HG02610 (cell line): ENCODE measurements at regions not wholly inside any gene's neighbourhood (a gene's known extent, or its start where the extent isn't known, plus 50 kb on each side); places are given as distances from the start of the nearest gene placed in this dataset.
"Not testable (repeated sequence)": the region's sequence is repeated elsewhere in the genome, so short reads cannot be mapped to it uniquely, and the experiment has no call there.

Experiments used
- ATAC-seq: cut with Tn5 transposase; IDR thresholded peaks from one replicate; pipeline ENCODE4 v1.9.1; 2021; ENCODE audit warnings: mild to moderate bottlenecking, moderate library complexity; ENCODE audit not compliant: unreplicated experiment

DNA sequence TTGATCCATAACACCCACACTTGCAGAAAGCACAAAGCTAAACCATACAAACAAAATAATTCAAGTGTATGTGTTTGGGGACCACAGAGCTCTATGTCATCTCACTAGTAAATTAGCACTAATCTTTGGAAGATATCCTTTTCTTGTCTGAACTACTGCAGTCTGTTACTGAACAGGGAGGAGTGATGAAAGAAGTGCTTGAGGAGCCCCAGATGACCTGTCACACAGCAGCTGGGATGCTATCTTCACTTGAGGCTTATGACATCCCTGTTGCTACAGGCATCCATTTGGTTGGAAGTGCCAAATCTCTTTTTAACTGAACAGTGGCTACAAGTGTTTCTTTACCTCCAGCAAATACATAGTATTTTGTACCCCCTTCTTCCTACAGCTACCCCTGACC, 386.3 kb upstream of the CHAC2 start:
- ATAC-seq, result no peak

DNA sequence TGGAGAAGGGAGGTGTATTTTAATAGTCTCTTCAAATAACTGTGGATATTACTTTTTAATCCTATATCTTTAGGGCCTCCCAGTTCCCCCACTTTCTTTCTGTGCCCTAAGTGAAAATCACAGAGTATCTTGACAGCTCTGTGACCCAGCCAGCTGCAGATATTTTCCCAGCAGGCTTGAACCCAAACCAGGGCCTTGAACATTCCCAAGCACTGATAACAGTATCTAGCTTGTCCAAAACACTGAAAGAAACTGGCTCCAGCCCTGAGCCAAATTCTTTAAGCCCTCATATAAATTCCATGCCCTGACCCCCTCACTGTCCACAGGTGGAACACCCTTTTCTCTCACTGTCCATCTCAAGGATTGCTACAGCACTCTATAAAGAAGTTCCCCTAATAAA, 388.1 kb upstream of the CHAC2 start:
- ATAC-seq, result no peak

DNA sequence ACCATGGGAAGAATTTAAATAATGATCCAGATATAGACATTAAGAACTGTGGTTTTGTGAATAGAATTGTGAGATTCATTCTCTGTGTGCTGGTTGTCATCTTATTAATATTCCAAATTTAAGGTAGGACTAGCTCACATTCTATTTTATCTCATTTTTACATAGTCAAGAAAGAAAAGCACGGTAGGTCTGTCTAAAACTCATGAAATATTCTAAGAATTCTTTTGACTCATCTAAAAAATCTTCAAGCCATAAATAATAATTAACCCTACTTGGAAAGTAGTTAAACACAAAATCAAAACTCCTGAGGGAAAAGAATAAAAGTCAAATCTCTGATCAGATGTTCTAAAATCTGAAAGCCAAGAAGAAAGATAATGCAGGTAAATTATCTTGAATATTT, 388.8 kb upstream of the CHAC2 start:
- no peak for ATAC-seq

- ATAC-seq, result no peak
These were observed 394.5 kb upstream of the CHAC2 start for GRCh38 chr2:53373126-53373525.

GRCh38 chr2:53366543-53366942, 401.1 kb upstream of the CHAC2 start:
- no peak for ATAC-seq

DNA sequence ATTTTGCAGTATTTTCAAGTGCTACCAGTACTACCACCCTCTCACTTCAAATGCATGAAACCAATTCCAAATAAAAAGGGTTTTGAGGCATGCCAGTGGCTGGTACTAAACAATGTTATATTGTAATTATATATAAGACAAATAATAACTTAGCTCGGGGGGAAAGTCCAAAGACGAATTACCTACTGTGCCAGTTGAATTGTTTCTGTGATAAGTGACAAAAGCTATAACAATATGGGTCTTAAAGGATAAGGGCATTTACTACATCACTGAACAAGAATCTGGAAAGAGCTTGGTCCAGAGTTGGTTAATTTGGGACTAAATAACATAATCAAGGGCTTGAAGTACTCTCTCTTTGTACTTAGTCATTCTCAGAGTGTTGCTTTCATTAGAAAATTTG, 404.7 kb upstream of the CHAC2 start:
- ATAC-seq, result no peak

- no peak for ATAC-seq
These were observed 411.2 kb upstream of the CHAC2 start for GRCh38 chr2:53356291-53356905.

- no peak for ATAC-seq
These were observed 414.2 kb upstream of the CHAC2 start for GRCh38 chr2:53353135-53354114.

DNA sequence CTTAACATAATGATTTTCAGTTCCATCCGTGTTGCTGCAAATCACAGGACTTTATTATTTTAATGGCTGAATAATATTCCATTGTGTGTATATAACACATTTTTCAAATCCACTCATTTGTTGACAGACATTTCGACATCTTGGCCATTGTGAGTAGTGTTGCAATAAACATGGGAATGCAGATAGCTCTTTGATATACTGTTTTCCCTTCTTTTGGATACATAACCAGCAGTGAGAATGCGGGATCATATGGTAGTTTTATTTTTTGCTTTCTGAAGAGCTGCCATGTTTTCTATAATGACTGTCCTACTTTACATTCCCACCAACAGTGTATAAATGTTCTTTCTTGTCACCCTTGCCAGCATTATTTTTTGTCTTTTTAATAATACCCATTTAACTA, 420.3 kb upstream of the CHAC2 start:
- ATAC-seq, result no peak

DNA sequence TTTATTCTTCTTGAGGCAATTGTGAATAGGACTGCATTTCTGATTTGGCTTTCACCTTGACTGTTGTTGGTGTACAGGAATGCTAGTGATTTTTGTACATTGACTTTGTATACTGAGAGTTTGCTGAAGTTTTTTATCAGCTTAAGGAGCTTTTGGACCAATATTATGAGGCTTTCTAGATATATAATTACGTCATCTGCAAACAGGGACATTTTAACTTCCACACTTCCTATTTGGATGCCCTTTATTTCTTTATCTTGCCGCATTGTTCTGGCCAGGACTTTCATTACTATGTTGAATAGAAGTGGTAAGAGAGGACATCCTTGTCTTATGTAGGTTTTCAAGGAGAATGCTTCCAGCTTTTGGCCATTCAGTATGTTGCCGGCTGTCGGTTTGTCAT, 425.4 kb upstream of the CHAC2 start:
- no peak for ATAC-seq

DNA sequence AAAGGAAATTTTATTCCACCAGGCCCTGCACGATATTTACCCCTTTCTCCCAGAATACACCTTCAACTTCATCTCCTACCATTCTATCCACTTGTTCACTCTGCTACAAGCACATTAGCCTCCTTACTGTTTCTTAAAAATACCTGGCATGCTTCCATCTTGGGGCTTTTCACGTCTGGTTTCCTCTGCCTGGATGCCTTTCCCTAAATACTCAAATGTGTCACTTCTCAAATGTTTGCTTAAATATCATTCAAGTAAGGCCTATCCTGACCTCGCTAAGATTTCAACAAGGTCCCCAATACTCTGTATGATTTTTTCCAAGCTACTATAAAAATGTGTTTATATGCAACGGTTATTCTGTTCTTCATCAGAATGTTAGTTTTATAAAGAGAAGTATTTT, 433.0 kb upstream of the CHAC2 start:
- ATAC-seq, result no peak

GRCh38 chr2:53331667-53332066, 435.9 kb upstream of the CHAC2 start:
- ATAC-seq, result no peak

- ATAC-seq, result no peak
These were observed 449.7 kb upstream of the CHAC2 start for GRCh38 chr2:53317861-53318260.

DNA sequence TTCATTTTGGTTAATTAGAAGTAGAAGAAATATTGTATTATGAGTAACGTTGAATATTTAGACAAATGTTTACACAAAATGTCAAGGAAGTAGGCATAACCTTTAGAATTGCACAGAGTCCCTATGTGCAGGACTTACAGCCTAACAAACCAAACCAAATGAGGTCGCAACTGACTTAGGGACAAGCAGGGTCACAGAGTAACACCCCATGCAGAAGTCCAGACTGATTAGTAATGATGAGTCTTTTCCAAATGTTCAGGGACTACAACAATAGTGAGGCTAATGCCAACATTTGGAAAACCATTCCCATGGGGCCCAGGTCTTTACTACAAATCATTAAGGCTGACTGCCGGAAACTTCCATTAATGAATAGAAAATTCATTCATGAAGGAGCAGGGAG, 452.5 kb upstream of the CHAC2 start:
- ATAC-seq, result no peak

DNA sequence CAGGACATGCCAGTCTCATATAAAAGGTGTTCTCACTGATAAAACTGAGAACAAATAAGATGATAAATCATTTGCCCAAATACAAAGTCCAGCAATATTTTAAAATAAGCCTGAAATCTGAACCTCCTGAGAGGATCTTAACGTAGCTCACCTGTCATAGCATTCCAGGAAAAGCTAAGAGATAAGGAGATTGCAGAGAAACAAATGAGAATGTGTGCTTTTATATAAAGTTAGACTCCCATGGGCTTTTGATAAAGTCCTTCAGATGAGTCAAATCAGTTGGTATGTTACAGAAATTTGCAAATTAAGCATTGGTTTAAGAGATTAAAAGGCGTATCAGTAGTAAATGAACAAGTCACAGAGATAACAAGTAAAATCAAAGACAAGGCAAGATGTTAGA, 452.9 kb upstream of the CHAC2 start:
- ATAC-seq, result no peak

DNA sequence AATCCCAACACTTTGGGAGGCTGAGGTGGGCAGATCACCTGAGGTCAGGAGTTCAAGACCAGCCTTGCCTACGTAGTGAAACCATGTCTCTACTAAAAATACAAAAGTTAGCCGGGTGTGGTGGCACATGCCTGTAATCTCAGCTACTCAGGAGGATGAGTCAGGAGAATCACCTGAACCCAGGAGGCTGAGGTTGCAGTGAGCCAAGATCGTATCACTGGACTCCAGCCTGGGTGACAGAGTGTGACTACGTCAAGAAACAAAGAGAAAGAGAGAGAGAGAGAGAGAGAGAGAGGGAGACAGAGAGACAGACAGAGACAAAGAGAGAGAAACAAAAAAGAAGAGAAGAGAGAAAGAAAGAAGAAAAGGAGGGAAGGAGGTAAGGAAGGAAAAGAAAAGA, 454.0 kb upstream of the CHAC2 start:
- not testable (repeated sequence) for ATAC-seq

DNA sequence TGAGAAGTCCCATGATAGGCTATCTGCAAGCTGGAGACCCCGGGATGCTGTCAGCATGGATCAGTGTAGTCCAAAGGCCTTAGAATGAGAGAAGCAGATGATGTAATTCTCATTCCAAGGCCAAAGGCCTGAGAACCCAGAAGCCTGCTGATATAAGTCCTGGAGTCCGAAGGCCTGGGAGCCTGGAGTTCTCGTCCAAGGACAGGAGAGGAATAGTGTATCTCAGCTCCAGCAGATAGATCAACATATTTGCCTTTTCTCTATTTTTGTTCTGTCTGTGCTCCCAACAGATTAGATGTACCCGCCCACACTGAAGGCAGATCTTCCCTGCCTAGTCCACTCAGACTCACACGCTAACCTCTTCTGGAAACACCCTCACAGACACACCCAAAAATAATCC, 454.9 kb upstream of the CHAC2 start:
- no peak for ATAC-seq

DNA sequence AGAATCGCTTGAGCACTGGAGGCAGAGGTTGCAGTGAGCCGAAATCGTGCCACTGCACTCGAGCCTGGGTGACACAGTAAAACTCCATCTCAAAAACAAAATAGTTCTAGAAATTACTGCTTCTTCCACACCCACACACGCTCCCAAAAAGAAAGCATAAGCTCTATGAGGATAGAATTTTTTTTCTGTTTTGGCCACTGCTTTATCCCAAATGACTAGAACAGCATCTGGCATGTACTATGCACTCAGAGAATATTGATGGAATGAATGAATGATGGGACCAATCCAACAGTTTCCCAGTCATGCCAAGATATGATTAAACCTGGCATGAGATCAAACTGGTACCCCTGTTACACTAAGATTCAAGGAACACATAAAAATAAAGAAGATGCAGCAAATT, 455.4 kb upstream of the CHAC2 start:
- ATAC-seq, result no peak

GRCh38 chr2:53303012-53303578, 464.5 kb upstream of the CHAC2 start:
- no peak for ATAC-seq

GRCh38 chr2:53302455-53302854, 465.1 kb upstream of the CHAC2 start:
- no peak for ATAC-seq

DNA sequence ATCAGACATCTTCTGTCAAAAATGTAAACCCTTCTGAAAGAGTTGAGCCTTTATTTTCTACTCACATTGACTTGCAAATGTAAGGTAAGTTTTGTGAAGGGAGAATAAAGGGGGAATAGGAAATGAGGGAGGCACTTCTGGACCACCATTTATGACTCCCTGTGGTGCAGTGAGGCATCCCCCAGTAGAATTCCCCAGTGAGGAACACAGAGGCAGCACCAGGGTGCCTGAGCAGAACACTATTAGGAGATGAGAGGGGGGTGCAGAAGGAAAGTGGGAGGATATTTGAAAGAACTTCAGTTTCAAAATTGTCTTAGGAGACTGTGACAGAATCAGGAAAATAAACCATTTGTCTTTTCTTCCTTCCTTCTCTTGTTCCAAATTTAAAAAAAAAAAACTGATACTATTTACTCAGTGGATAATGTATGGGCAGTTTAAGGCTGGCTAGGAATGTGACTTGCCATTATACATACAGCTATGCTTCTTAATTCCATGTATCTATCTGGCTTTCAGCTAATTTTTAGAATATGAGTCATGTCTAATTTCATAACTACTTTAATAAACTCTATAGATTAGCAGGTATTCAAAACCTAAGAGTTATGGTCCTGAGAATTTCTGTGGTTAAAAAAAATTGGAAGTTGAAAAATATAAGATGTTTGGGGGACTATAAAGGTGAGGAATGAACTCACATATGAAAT, 478.1 kb upstream of the CHAC2 start:
- no peak for ATAC-seq
